ENCODE measurements at regions not wholly inside any gene's neighbourhood (a gene's known extent, or its start where the extent isn't known, plus 50 kb on each side); places are given as distances from the start of the nearest gene placed in this dataset.

DNA sequence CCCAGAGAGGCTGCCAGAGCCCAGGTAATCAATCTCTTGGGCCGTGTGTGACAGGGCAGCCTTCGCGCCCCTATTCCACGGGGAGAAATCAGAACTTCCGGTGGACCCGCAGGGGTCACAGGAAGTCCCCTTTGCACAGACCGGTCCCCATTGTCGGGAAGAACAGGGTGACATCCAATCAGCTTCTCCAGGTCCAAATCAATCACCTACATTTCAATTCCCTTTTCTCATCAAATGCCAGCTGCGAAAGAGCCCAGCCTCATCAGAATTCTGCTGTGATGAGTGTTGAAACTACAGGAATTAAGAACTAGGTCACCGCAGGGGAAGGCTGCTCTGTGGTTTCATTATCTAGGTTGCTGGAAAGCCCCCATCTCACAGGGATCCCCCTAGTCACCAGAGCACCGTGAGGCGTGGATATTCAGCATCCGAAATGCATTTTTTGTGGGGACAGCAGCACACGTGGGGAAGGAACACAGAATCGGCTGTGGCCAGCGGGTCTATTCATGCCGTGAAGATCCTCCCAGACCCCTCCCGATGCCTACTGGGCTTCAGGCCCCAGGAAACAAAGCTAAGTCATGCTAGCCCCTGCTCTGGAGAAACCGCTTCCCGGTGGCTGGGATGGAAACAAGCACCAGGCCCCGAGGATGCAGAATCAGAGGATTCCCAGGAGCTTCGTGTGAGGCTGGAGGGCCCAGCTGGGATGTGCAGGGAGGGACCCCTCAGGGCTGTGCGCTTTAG, 193.7 kb upstream of the ID2 start (continued):
- no peak for TF ChIP-seq ZNF510 (tag by site-specific recombination; IDR thresholded peaks at IDR 0.05; ENCODE audit: insufficient replicate concordance)

DNA sequence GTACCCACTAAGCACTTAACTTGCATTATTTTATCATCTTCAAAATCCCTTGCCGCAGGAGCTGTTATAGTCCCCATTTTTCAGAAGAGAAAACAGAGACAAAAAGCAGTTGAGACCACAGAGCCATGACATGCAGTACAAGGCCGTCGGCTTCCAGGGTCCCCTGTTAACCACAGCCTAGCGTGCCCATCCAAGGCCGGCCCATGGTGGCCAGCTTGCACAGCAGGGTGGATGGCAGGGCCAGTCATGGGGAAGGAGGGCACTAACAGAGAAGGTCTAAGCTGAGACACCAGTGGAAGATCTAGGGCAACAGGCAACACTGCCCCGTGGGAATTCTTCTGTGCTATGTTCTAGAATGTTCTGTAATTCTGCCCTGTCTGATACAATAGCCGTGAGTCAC, 192.6 kb upstream of the ID2 start:
- POLR2A ChIA-PET, result no interaction called here
- no peak overlapping the region for H3K4me3 ChIP-seq (ENCODE audit: low read depth, low read length)
- H3K9me3 ChIP-seq (ENCODE audit: control insufficient read depth, insufficient read depth, low read depth, low read length), result no peaks in the 10 kb centered on the region
- H3K27ac ChIP-seq (ENCODE audit: extremely low read depth, low read depth, low read length), result no peak overlapping the region
- H3K36me3 ChIP-seq (ENCODE audit: control insufficient read depth in 2 of 2, insufficient read depth in 1 of 2, low read length in 2 of 2), result no peaks in the 10 kb centered on the region
- H3K4me1 ChIP-seq (ENCODE audit: control insufficient read depth, insufficient read depth, low read length), result no peaks in the 10 kb centered on the region
- CTCF ChIA-PET, result interaction anchor here (0.6 kb wide), 2 partner anchors 261 to 712 kb away, joined by 3 to 4 read pairs; no protein-coding TSS in a partner anchor
- TF ChIP-seq ZNF121 (tag by site-specific recombination; IDR thresholded peaks at IDR 0.05), result no peak
- TF ChIP-seq ZNF768 (tag by site-specific recombination; IDR thresholded peaks at IDR 0.05), result no peak
- no peak for TF ChIP-seq ZNF391 (tag by site-specific recombination; IDR thresholded peaks at IDR 0.05; ENCODE audit: borderline replicate concordance, low read depth)
- TF ChIP-seq ZNF24 (tag by site-specific recombination; IDR thresholded peaks at IDR 0.05), result no peak
- no peak for TF ChIP-seq ZNF626 (tag by site-specific recombination; IDR thresholded peaks at IDR 0.05)
- TF ChIP-seq, protein P1, sequence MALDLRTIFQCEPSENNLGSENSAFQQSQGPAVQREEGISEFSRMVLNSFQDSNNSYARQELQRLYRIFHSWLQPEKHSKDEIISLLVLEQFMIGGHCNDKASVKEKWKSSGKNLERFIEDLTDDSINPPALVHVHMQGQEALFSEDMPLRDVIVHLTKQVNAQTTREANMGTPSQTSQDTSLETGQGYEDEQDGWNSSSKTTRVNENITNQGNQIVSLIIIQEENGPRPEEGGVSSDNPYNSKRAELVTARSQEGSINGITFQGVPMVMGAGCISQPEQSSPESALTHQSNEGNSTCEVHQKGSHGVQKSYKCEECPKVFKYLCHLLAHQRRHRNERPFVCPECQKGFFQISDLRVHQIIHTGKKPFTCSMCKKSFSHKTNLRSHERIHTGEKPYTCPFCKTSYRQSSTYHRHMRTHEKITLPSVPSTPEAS (tag by site-specific recombination; IDR thresholded peaks at IDR 0.05), result no peak
- no peak for TF ChIP-seq ZNF221 (tag by site-specific recombination; IDR thresholded peaks at IDR 0.05; ENCODE audit: borderline replicate concordance)
- TF ChIP-seq ZNF274 (IDR thresholded peaks at IDR 0.05; ENCODE audit: low read length), result no peak
- TF ChIP-seq ZNF274 (tag by site-specific recombination; IDR thresholded peaks at IDR 0.05; ENCODE audit: borderline replicate concordance), result no peak
- TF ChIP-seq, protein P2, sequence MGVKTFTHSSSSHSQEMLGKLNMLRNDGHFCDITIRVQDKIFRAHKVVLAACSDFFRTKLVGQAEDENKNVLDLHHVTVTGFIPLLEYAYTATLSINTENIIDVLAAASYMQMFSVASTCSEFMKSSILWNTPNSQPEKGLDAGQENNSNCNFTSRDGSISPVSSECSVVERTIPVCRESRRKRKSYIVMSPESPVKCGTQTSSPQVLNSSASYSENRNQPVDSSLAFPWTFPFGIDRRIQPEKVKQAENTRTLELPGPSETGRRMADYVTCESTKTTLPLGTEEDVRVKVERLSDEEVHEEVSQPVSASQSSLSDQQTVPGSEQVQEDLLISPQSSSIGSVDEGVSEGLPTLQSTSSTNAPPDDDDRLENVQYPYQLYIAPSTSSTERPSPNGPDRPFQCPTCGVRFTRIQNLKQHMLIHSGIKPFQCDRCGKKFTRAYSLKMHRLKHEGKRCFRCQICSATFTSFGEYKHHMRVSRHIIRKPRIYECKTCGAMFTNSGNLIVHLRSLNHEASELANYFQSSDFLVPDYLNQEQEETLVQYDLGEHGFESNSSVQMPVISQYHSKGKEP (tag by site-specific recombination; IDR thresholded peaks at IDR 0.05), result no peak
- TF ChIP-seq ZSCAN30 (tag by site-specific recombination; IDR thresholded peaks at IDR 0.05), result no peak
- TF ChIP-seq, protein P3, sequence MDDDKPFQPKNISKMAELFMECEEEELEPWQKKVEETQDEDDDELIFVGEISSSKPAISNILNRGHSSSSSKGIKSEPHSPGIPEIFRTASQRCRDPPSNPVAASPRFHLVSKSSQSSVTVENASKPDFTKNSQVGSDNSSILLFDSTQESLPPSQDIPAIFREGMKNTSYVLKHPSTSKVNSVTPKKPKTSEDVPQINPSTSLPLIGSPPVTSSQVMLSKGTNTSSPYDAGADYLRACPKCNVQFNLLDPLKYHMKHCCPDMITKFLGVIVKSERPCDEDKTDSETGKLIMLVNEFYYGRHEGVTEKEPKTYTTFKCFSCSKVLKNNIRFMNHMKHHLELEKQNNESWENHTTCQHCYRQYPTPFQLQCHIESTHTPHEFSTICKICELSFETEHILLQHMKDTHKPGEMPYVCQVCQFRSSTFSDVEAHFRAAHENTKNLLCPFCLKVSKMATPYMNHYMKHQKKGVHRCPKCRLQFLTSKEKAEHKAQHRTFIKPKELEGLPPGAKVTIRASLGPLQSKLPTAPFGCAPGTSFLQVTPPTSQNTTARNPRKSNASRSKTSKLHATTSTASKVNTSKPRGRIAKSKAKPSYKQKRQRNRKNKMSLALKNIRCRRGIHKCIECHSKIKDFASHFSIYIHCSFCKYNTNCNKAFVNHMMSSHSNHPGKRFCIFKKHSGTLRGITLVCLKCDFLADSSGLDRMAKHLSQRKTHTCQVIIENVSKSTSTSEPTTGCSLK (tag by site-specific recombination; IDR thresholded peaks at IDR 0.05), result no peak
- TF ChIP-seq ZNF701 (tag by site-specific recombination; IDR thresholded peaks at IDR 0.05), result no peak
- no peak for TF ChIP-seq REPIN1 (tag by site-specific recombination; IDR thresholded peaks at IDR 0.05; ENCODE audit: low read depth)
- TF ChIP-seq, protein P4, sequence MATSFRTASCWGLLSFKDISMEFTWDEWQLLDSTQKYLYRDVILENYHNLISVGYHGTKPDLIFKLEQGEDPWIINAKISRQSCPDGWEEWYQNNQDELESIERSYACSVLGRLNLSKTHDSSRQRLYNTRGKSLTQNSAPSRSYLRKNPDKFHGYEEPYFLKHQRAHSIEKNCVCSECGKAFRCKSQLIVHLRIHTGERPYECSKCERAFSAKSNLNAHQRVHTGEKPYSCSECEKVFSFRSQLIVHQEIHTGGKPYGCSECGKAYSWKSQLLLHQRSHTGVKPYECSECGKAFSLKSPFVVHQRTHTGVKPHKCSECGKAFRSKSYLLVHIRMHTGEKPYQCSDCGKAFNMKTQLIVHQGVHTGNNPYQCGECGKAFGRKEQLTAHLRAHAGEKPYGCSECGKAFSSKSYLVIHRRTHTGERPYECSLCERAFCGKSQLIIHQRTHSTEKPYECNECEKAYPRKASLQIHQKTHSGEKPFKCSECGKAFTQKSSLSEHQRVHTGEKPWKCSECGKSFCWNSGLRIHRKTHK (tag by site-specific recombination; IDR thresholded peaks at IDR 0.05), result no peak
- TF ChIP-seq ZNF658 (tag by site-specific recombination; IDR thresholded peaks at IDR 0.05), result no peak
- TF ChIP-seq, protein P5, sequence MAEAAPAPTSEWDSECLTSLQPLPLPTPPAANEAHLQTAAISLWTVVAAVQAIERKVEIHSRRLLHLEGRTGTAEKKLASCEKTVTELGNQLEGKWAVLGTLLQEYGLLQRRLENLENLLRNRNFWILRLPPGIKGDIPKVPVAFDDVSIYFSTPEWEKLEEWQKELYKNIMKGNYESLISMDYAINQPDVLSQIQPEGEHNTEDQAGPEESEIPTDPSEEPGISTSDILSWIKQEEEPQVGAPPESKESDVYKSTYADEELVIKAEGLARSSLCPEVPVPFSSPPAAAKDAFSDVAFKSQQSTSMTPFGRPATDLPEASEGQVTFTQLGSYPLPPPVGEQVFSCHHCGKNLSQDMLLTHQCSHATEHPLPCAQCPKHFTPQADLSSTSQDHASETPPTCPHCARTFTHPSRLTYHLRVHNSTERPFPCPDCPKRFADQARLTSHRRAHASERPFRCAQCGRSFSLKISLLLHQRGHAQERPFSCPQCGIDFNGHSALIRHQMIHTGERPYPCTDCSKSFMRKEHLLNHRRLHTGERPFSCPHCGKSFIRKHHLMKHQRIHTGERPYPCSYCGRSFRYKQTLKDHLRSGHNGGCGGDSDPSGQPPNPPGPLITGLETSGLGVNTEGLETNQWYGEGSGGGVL (tag by site-specific recombination; IDR thresholded peaks at IDR 0.05), result no peak
- TF ChIP-seq, protein P6, sequence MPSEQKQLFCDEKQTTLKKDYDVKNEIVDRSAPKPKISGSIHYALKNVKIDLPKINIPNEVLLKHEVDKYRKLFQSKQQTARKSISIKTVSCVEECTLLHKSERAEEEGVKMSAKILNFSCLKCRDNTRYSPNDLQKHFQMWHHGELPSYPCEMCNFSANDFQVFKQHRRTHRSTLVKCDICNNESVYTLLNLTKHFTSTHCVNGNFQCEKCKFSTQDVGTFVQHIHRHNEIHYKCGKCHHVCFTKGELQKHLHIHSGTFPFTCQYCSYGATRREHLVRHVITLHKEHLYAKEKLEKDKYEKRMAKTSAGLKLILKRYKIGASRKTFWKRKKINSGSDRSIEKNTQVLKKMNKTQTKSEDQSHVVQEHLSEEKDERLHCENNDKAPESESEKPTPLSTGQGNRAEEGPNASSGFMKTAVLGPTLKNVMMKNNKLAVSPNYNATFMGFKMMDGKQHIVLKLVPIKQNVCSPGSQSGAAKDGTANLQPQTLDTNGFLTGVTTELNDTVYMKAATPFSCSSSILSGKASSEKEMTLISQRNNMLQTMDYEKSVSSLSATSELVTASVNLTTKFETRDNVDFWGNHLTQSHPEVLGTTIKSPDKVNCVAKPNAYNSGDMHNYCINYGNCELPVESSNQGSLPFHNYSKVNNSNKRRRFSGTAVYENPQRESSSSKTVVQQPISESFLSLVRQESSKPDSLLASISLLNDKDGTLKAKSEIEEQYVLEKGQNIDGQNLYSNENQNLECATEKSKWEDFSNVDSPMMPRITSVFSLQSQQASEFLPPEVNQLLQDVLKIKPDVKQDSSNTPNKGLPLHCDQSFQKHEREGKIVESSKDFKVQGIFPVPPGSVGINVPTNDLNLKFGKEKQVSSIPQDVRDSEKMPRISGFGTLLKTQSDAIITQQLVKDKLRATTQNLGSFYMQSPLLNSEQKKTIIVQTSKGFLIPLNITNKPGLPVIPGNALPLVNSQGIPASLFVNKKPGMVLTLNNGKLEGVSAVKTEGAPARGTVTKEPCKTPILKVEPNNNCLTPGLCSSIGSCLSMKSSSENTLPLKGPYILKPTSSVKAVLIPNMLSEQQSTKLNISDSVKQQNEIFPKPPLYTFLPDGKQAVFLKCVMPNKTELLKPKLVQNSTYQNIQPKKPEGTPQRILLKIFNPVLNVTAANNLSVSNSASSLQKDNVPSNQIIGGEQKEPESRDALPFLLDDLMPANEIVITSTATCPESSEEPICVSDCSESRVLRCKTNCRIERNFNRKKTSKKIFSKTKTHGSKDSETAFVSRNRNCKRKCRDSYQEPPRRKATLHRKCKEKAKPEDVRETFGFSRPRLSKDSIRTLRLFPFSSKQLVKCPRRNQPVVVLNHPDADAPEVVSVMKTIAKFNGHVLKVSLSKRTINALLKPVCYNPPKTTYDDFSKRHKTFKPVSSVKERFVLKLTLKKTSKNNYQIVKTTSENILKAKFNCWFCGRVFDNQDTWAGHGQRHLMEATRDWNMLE (tag by site-specific recombination; conservative IDR thresholded peaks at IDR 0.05; ENCODE audit: low read depth), result no peak
- TF ChIP-seq ZNF544 (tag by site-specific recombination; IDR thresholded peaks at IDR 0.05), result no peak
- no peak for TF ChIP-seq ZNF501 (tag by site-specific recombination; IDR thresholded peaks at IDR 0.05)
